OCI-LY3 (cell line): ENCODE measurements at regions not wholly inside any gene's neighbourhood (a gene's known extent, or its start where the extent isn't known, plus 50 kb on each side); places are given as distances from the start of the nearest gene placed in this dataset.

Experiments
- CTCF ChIP-seq: fragments of 200-600, 300-600 bp; sonication (generic); IDR thresholded peaks from 2 replicates; pipeline ENCODE4 v1.5.1; 2014; ENCODE audit warnings: antibody characterized with exemption, low read length, low read depth
- EZH2phosphoT487 ChIP-seq: fragments of 200-600 bp; shearing (Covaris generic); IDR thresholded peaks from 2 replicates; pipeline ENCODE4 v1.6.1; 2018; ENCODE audit warnings: antibody characterized with exemption, mixed run types, low read depth

GRCh38 chr12:118682656-118683055 is 298.7 kb upstream of the SRRM4 start:
- TF ChIP-seq CTCF = no peak
- TF ChIP-seq EZH2phosphoT487 = no peak
